Body of pancreas (tissue), 4 donors: ENCODE measurements at regions not wholly inside any gene's neighbourhood (a gene's known extent, or its start where the extent isn't known, plus 50 kb on each side); places are given as distances from the start of the nearest gene placed in this dataset.

ENCODE experiments used
- CTCF ChIP-seq, 7 experiments: fragments of 450-650 bp in 4 of 7; fragments of 200-600 bp in 3 of 7; sonication (generic) in 3 of 7; IDR thresholded peaks; one replicate each; pipeline ENCODE4 v1.5.1; 2016 to 2019; ENCODE audit warnings: antibody characterized with exemption in 7 of 7
- POLR2A ChIP-seq, 3 donors: fragments of 450-650 bp; IDR thresholded peaks; one replicate each; pipeline ENCODE4 v1.6.1; 2016; ENCODE audit warnings: antibody characterized with exemption in 3 of 3, mild to moderate bottlenecking in 2 of 3

DNA sequence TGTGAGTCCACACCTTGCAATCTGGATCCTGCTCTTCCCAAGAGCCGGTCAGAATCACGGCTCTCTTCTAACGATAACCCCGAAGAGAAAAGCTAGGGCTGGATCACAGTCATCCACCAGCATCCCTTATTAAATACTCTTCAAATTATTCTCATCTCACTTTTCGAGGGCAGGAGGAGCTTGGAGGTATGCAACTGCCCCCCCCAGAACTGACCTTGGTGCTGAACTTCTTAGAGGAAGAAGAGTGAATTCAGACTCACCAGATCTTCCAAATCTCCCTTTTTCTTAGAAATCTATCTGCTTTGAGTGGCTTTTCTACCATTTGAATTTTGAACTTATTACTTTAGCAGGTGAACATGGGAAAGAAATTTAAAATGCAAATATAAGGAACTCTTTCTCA is 75.7 kb downstream of the MED10 start:
- TF ChIP-seq CTCF (IDR thresholded peaks at IDR 0.05): no peak
- TF ChIP-seq POLR2A (IDR thresholded peaks at IDR 0.05): no peak
